Activated CD8-positive, alpha-beta memory T cell treated with anti-CD3 and anti-CD28 coated beads for 36 hours (primary cell): ENCODE measurements at regions not wholly inside any gene's neighbourhood (a gene's known extent, or its start where the extent isn't known, plus 50 kb on each side); places are given as distances from the start of the nearest gene placed in this dataset.
"Not testable (repeated sequence)": the region's sequence is repeated elsewhere in the genome, so short reads cannot be mapped to it uniquely, and the experiment has no call there.

ENCODE experiments used
- CTCF ChIA-PET: fragments of 350-600 bp; sonication (Branson Sonifier 250); formaldehyde crosslinking; loops from one replicate; lab custom pipeline; 2021; ENCODE audit warnings: antibody characterized with exemption; lab: Charles Lee
- POLR2A ChIA-PET: fragments of 350-600 bp; sonication (Branson Sonifier 250); formaldehyde crosslinking; loops from one replicate; lab custom pipeline; 2021; ENCODE audit warnings: antibody characterized with exemption; lab: Charles Lee

- CTCF ChIA-PET, result no interaction called here
- POLR2A ChIA-PET, result no interaction called here
Observed at GRCh38 chr6:139708337-139709199, 334.1 kb upstream of the CITED2 start.

- CTCF ChIA-PET, result no interaction called here
Observed at GRCh38 chr6:139706912-139707311, 332.5 kb upstream of the CITED2 start.

GRCh38 chr6:139705284-139705683 lies 330.8 kb upstream of the CITED2 start:
- ChIA-PET POLR2A (no interaction called here), CTCF (no interaction called here)

More at GRCh38 chr6:139706912-139707311, 332.5 kb upstream of the CITED2 start:
- POLR2A ChIA-PET, result no interaction called here

GRCh38 chr6:139703780-139704179 lies 329.3 kb upstream of the CITED2 start:
- POLR2A ChIA-PET, result no interaction called here

GRCh38 chr6:139702706-139703105 lies 328.3 kb upstream of the CITED2 start:
- POLR2A ChIA-PET, result no interaction called here
- CTCF ChIA-PET, result no interaction called here

More at GRCh38 chr6:139703780-139704179, 329.3 kb upstream of the CITED2 start:
- CTCF ChIA-PET, result no interaction called here

GRCh38 chr6:139701695-139702094 lies 327.2 kb upstream of the CITED2 start:
- POLR2A ChIA-PET, result no interaction called here

GRCh38 chr6:139701003-139701402 lies 326.6 kb upstream of the CITED2 start:
- POLR2A ChIA-PET, result no interaction called here
- CTCF ChIA-PET, result no interaction called here

More at GRCh38 chr6:139701695-139702094, 327.2 kb upstream of the CITED2 start:
- CTCF ChIA-PET, result no interaction called here

GRCh38 chr6:139699911-139700310 lies 325.5 kb upstream of the CITED2 start:
- CTCF ChIA-PET, result no interaction called here
- POLR2A ChIA-PET, result no interaction called here

- POLR2A ChIA-PET, result no interaction called here
Observed at GRCh38 chr6:139699335-139699734, 324.9 kb upstream of the CITED2 start.

GRCh38 chr6:139698526-139699176 lies 324.2 kb upstream of the CITED2 start:
- ChIA-PET POLR2A (no interaction called here), CTCF (no interaction called here)

More at GRCh38 chr6:139699335-139699734, 324.9 kb upstream of the CITED2 start:
- CTCF ChIA-PET, result no interaction called here

- POLR2A ChIA-PET, CTCF ChIA-PET: not testable (repeated sequence)
Observed at GRCh38 chr6:139697856-139698255, 323.4 kb upstream of the CITED2 start.

GRCh38 chr6:139696991-139697390 lies 322.5 kb upstream of the CITED2 start:
- CTCF ChIA-PET, POLR2A ChIA-PET: not testable (repeated sequence)

- POLR2A ChIA-PET, result no interaction called here
- CTCF ChIA-PET, result no interaction called here
Observed at GRCh38 chr6:139695361-139695760, 320.9 kb upstream of the CITED2 start.

- ChIA-PET POLR2A (no interaction called here), CTCF (no interaction called here)
Observed at GRCh38 chr6:139693735-139694134, 319.3 kb upstream of the CITED2 start.

GRCh38 chr6:139690007-139690406 lies 315.6 kb upstream of the CITED2 start:
- ChIA-PET CTCF (no interaction called here), POLR2A (no interaction called here)

GRCh38 chr6:139687055-139687454 lies 312.6 kb upstream of the CITED2 start:
- POLR2A ChIA-PET, result no interaction called here
- CTCF ChIA-PET, result no interaction called here

- CTCF ChIA-PET, result no interaction called here
- POLR2A ChIA-PET, result no interaction called here
Observed at GRCh38 chr6:139686308-139686707, 311.9 kb upstream of the CITED2 start.

- ChIA-PET CTCF (no interaction called here), POLR2A (no interaction called here)
Observed at GRCh38 chr6:139685009-139685408, 310.6 kb upstream of the CITED2 start.

- ChIA-PET POLR2A (no interaction called here), CTCF (no interaction called here)
Observed at GRCh38 chr6:139680819-139681218, 306.4 kb upstream of the CITED2 start.

GRCh38 chr6:139679516-139680179 lies 305.2 kb upstream of the CITED2 start:
- CTCF ChIA-PET, result no interaction called here

More at GRCh38 chr6:139679516-139680179, 305.2 kb upstream of the CITED2 start:
- POLR2A ChIA-PET, result no interaction called here
